GM21723 (cell line): ENCODE measurements at regions not wholly inside any gene's neighbourhood (a gene's known extent, or its start where the extent isn't known, plus 50 kb on each side); places are given as distances from the start of the nearest gene placed in this dataset.
"Not testable (repeated sequence)": the region's sequence is repeated elsewhere in the genome, so short reads cannot be mapped to it uniquely, and the experiment has no call there.

Experiments used
- ATAC-seq: cut with Tn5 transposase; IDR thresholded peaks from one replicate; pipeline ENCODE4 v1.9.1; 2021; ENCODE audit warnings: mild to moderate bottlenecking, moderate library complexity; ENCODE audit not compliant: unreplicated experiment

DNA sequence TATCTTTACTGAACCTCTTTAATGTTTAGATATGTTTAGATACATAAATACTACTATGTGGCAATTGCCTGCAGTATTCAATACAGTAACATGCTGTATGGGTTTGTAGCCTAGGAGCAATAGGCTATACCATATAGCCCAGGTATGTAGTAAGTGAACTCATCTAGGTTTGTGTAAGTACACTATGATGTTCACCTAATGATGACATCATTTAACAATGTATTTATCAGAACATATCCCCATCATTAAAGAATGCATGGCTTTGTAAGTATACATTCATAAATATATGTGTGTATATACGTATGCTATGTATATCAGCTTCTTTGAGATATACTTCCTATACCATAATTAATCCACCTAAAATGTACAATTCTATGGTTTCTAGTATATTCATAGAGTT, 631.2 kb upstream of the MAN1A1 start:
- ATAC-seq: no peak

GRCh38 chr6:119979862-119980261, 630.3 kb upstream of the MAN1A1 start:
- ATAC-seq: no peak

- peak; percentile 64 for ATAC-seq
These were observed 628.8 kb upstream of the MAN1A1 start for GRCh38 chr6:119978274-119978889.

- no peak for ATAC-seq
These were observed 625.0 kb upstream of the MAN1A1 start for GRCh38 chr6:119974430-119975159.

DNA sequence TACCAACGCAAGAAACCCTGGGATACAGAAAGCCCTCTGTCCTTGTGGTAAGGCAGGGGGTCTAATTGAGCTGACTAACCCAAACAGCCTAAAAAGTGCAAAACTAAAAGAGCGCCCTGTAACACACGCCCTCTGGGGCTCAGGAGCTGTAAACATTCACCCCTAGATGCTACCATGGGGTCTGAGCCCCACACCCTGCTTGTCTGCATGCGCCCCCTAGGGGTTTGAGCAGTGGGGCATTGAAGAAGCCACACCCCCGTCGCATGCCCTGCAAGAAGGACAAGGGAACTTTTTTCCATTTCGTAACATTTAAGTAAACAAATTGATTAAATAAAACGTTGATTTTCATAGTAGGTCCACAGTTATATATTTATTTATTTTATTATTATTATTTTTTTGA, 616.9 kb upstream of the MAN1A1 start:
- peak; percentile 76 for ATAC-seq

- ATAC-seq: no peak
These were observed 616.3 kb upstream of the MAN1A1 start for GRCh38 chr6:119965900-119966299.

DNA sequence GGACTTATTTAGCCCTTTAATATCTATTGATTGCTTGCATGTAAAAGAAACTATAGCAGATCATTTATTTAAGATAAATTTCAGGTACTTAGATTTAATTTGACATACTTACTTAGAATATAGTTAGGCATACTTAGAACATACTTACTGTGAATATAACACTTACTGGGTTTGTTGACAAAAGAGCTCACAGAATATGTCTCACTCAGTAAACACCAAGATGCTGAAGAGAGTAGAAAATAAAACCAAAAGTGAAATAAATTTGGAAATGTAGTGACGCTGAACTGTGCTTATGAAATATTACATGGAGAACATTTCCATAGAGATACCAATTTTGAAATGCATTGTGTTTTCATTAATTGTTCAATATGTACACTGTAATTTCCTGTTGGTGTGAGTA, 615.4 kb upstream of the MAN1A1 start:
- no peak for ATAC-seq

DNA sequence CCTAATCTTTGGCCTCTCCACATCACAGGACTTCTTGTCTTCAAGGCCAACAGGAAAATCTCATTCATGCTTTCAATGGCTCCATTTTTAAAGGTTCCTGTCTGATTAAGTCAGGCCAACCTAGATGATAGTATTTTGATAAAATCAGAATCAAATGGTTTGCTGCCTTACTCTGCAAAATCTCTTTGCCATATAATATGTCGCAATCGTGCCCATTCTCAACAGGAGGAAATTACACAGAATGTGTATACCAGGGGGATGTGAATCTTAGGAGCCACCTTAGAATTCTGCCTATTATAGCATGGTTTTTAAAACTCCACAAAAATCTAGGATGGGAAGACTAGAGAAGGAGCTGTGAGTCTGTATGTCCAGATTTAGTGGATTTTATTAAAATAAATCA, 612.9 kb upstream of the MAN1A1 start:
- no peak for ATAC-seq

GRCh38 chr6:119961450-119961849, 611.9 kb upstream of the MAN1A1 start:
- no peak for ATAC-seq

GRCh38 chr6:119960456-119960855, 610.9 kb upstream of the MAN1A1 start:
- no peak for ATAC-seq

- ATAC-seq: no peak
These were observed 610.5 kb upstream of the MAN1A1 start for GRCh38 chr6:119960036-119960435.

DNA sequence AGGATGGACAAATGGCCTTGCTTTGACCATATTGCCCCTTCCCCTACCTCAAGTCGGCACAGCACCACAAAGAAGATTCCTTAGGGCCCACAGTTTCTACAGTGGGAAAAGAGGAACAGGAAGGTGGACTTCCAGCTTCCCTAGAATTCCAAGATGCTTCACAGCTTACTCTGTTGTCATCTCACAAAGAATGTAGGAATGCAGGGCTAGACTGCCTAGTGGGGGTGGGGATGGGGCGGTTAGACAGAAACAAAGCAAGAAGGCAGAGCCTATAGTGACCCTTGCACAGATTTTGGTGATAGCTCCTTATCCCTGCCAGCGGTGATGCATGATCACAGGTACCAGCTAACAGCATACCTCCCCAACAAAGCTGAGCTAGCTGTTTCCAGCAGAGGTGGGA, 607.6 kb upstream of the MAN1A1 start:
- no peak for ATAC-seq

DNA sequence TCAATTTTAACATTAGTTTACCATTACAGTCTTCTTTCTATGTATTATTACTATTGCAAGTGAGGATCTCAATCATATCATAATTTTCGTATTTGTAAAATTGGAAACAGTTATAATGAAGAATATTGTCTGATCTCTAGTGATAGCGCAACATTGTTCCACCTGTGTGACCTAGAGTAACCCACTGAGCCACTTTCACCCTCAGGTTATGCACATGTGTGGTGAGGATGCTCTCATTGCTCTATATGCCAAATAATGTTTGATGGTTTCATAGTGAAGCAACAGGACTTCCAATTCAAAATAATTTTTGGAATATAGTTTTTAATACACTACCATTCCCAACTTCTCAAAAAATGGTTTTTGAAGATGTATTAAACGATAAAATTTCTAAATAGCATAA, 603.1 kb upstream of the MAN1A1 start:
- ATAC-seq: no peak

- no peak for ATAC-seq
These were observed 601.1 kb upstream of the MAN1A1 start for GRCh38 chr6:119950681-119951080.

- ATAC-seq: no peak
These were observed 592.7 kb upstream of the MAN1A1 start for GRCh38 chr6:119942078-119942752.

GRCh38 chr6:119938752-119939151, 589.2 kb upstream of the MAN1A1 start:
- no peak for ATAC-seq

DNA sequence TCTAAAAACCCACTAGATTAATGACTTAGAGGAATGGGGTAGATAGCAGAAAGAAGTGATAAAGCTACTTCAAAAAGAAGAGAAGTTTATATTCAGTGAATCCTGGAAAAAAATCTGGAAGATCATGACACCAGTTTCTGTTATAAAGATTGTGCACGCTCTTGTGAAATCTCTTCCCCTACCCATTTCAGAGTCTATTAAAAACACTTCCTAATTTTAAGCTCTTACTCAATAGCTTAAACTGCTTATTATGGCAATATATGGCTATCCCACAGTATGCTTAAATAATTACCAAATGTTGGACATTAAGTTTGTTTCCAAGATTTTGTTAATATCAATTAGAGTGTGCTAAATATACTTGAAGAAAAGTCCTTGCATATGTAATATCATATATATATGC, 585.3 kb upstream of the MAN1A1 start:
- no peak for ATAC-seq

DNA sequence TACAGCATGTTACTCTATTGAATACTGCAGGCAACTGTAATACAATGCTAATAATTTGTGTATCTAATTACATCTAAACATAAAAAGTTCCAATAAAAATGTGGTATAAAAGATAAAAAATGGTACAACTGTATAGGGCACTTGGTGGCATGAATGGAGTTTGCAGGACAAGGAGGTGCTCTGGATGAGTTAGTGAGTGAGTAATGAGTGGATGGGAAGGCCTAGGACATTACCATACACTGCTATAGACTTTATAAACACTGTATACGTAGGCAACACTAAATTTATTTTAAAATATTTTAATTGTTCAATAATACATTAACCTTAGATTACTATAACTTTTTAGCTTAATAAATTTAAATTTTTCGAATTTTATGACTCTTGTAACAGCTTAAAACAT, 579.6 kb upstream of the MAN1A1 start:
- no peak for ATAC-seq

DNA sequence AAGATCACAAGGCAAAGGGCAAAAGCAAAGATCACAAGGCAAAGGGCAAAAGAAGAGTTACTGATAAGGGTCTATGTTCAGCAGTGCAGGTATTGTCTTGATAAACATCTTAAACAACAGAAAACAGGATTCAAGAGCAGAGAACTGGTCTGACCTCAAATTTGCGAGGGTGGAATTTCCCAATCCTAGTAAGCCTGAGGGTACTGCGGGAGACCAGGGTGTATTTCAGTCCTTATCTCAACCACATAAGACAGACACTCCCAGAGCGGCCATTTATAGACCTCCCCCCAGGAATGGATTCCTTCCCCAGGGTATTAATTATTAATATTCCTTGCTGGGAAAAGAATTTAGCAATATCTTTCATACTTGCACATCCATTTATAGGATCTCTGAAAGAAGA, 575.3 kb upstream of the MAN1A1 start:
- ATAC-seq: not testable (repeated sequence)

DNA sequence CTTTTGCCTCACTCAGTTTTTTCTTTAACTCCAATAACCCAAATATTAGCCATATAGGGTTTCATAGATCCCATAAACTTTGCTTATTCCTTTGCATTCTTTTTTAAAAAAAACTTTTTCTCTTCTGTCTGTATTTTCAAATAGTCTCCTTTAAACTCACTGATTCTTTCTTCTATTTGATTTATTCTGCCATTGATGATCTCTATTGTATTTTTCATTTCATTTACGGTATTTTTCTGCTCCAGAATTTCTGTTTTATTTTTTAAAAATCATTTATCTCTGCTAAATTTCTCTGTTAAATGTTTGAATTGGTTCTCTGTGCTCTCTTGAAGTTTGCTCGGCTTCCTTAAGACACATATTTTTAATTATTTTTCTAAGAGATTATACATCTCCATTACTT, 573.3 kb upstream of the MAN1A1 start:
- ATAC-seq: no peak

DNA sequence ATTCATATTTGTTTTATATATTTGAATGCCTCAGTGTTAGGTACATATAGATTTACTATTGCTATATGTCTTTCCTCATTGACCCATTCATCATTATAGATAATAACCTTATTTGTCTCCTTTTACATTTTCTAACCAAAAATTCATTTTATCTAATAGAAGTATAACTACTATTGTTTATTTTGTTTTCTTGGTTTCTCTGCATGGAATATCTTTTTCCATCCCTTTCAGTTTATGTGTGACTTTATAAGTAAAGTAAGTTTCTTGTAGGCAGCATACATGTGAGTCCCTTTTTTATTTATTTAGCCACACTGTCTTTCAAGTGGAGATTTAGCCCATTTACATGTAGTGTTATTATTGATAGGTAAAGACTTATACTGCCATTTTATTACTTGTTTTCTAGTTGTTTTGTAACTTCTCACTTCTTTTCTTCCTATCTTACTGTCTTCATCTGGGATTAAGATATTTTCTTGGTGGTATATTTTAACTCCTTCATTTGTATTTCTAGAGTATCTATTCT, 572.0 kb upstream of the MAN1A1 start:
- ATAC-seq: no peak

DNA sequence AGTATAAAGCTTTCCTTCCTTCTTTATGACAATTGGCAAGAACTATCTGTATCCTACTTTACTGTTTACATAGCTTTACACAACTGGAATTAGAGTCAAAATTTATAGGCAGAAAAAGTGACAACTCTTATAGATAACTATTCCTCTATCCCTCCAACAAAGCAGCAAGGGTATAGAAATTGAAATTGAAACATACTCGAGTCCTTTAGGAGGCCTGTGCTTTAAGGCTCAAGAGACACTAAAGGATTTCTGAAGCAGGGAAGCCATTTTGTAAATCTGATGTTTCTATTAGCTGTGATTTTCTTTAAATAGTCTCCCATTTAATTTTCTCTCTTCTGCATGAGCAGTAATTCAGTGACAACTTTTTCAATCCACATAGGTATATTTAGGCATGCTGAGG, 567.6 kb upstream of the MAN1A1 start:
- ATAC-seq: no peak
